ENCODE measurements at regions not wholly inside any gene's neighbourhood (a gene's known extent, or its start where the extent isn't known, plus 50 kb on each side); places are given as distances from the start of the nearest gene placed in this dataset.

DNA sequence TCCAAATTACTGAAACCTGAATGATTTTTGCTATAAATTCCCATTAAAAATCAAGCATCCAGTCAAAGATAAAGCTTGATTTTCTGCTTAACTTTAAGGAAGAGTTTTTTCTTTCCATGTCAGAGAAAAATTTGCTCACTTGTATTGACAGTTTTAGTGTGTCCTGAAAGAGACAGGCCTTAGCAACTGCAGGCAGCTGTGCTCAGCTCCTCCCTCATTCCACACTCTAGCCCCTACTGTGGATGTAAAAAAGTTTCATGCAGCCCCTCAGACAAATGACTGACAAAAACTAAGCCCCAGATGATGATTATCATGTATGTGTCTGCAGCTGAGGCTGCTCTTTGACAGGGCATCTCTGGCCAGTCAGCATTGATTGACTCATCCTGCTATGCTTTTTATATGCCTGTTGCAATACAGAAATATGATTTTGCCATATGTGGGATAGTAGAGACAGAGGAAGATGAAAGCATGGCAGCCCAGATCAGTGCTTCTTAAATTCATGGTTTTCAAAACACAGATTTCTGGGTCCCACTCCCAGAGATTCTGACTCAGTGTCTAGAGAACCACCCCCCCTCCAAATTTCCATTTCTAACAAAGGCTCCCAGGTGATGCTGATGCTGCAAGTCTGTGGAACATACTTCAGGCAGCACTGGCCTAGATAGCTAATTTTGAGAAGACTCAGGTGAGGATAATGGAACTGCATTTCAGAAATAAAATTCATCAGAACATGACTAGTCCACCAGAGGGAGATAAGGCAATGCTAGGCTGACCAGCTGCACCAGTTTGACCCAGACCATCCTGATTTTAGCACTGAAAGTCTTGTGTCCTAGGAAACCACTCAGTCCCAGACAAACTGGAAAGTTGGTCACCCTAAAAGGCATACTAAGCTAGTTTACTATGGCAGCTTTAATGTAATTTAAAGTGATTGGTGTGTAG, 298.7 kb upstream of the KCNN2 start:
- Mint-ChIP-seq H3K4me3 (no peak overlapping the region), H3K9me3 (peaks cover 3 to 4% of the 10 kb centered on the region in 2 donors), H3K27ac (no peak overlapping the region), H3K36me3 (no peaks in the 10 kb centered on the region), H3K27me3 (ENCODE audit: low read depth in 2 of 2) (peaks cover 0 to 3% of the 10 kb centered on the region in 2 donors), H3K4me1 (no peaks in the 10 kb centered on the region)
- H3K27ac ChIP-seq (ENCODE audit: low read length) = no peak overlapping the region
- H3K4me1 ChIP-seq (ENCODE audit: control insufficient read depth, insufficient read depth, low read length) = no peaks in the 10 kb centered on the region
- no peaks in the 10 kb centered on the region for H3K27me3 ChIP-seq (ENCODE audit: control insufficient read depth, insufficient read depth, low read length)
- no peak overlapping the region for H3K4me3 ChIP-seq (ENCODE audit: low read length)
- H3K36me3 ChIP-seq (ENCODE audit: control insufficient read depth, insufficient read depth, low read length) = no peaks in the 10 kb centered on the region
- TF ChIP-seq, protein P1, sequence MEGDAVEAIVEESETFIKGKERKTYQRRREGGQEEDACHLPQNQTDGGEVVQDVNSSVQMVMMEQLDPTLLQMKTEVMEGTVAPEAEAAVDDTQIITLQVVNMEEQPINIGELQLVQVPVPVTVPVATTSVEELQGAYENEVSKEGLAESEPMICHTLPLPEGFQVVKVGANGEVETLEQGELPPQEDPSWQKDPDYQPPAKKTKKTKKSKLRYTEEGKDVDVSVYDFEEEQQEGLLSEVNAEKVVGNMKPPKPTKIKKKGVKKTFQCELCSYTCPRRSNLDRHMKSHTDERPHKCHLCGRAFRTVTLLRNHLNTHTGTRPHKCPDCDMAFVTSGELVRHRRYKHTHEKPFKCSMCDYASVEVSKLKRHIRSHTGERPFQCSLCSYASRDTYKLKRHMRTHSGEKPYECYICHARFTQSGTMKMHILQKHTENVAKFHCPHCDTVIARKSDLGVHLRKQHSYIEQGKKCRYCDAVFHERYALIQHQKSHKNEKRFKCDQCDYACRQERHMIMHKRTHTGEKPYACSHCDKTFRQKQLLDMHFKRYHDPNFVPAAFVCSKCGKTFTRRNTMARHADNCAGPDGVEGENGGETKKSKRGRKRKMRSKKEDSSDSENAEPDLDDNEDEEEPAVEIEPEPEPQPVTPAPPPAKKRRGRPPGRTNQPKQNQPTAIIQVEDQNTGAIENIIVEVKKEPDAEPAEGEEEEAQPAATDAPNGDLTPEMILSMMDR (IDR thresholded peaks at IDR 0.05) = no peak
- DNase-seq (no peak), ATAC-seq (no peak)
- no peaks in the 10 kb centered on the region for H3K9me3 ChIP-seq (ENCODE audit: control insufficient read depth, insufficient read depth, low read length)
- intact Hi-C loops (cut with micrococcal nuclease) = no loop called here

DNA sequence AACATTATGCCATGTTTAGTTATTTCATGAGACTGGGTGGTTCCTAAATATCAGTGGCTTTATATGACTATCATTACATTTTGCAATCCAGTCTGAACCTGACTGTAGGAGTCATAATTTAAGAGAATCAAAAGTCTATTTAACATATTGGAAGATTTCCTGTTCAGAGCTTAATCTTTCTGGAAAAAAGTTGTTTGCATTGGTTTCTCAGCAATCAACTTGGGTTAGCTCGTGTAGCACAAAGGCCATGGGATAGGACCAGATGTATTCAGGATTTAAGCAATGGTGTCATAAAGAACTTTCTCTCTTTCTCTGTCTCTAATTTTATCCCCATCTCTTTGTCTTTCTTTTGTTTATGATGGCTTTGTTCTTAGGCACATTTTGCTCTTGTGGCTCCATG, 296.0 kb upstream of the KCNN2 start:
- TF ChIP-seq, protein P1 (IDR thresholded peaks at IDR 0.05) = no peak
- H3K4me1 Mint-ChIP-seq = no peaks in the 10 kb centered on the region
- 89% methylated on average over 1 of the region's 1 CpG for WGBS (ENCODE audit: insufficient coverage)
- H3K4me1 ChIP-seq (ENCODE audit: control insufficient read depth, insufficient read depth, low read length) = no peaks in the 10 kb centered on the region
- H3K27me3 Mint-ChIP-seq (ENCODE audit: low read depth in 2 of 2) = no peaks in the 10 kb centered on the region
- H3K4me3 Mint-ChIP-seq = no peak overlapping the region
- H3K27ac ChIP-seq (ENCODE audit: low read length) = no peak overlapping the region
- ATAC-seq (no peak), DNase-seq (no peak)
- H3K9me3 Mint-ChIP-seq = peaks cover 2 to 4% of the 10 kb centered on the region in 2 donors
- H3K4me3 ChIP-seq (ENCODE audit: low read length) = no peak overlapping the region
- H3K27ac Mint-ChIP-seq = no peak overlapping the region
- no peaks in the 10 kb centered on the region for H3K36me3 Mint-ChIP-seq
- no peaks in the 10 kb centered on the region for H3K27me3 ChIP-seq (ENCODE audit: control insufficient read depth, insufficient read depth, low read length)
- intact Hi-C loops (cut with micrococcal nuclease) = no loop called here
- no peaks in the 10 kb centered on the region for H3K9me3 ChIP-seq (ENCODE audit: control insufficient read depth, insufficient read depth, low read length)
- H3K36me3 ChIP-seq (ENCODE audit: control insufficient read depth, insufficient read depth, low read length) = no peaks in the 10 kb centered on the region

DNA sequence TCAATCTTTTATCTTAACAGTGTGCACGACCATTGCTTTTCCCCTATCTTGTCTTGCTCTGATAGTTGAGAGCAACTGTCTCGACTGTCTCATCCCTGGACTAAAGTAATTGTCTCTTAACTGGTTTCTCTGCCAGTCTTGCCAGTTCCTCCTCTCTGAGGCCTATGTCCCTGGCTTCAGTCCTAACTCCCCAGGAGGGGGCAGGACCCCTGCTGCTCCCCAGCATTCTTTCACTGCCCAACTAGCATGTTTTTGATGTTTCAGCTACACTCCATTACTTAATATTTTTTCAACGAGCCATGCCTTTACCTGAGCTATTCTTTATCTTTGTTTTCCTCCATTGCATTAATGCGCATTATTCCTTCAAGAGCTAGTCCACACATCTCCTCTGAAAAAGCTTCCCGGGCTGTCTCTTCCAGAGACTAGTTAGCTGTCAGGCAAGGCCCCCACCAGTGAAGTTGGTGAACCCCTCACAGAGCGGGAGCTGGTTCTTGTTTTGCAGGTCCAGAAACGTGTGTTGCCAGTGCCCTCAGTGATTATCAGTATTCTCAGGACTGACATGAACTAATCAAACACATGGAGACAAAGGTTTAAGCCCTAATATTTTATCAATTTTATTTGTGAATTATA, 291.7 kb upstream of the KCNN2 start:
- Histone ChIP-seq H3K9me3 (ENCODE audit: control insufficient read depth, insufficient read depth, low read length) (no peaks in the 10 kb centered on the region), H3K4me3 (ENCODE audit: low read length) (no peak overlapping the region), H3K27ac (ENCODE audit: low read length) (no peak overlapping the region), H3K27me3 (ENCODE audit: control insufficient read depth, insufficient read depth, low read length) (no peaks in the 10 kb centered on the region), H3K4me1 (ENCODE audit: control insufficient read depth, insufficient read depth, low read length) (no peaks in the 10 kb centered on the region), H3K36me3 (ENCODE audit: control insufficient read depth, insufficient read depth, low read length) (no peaks in the 10 kb centered on the region)
- intact Hi-C loops (cut with micrococcal nuclease) = no loop called here
- Mint-ChIP-seq H3K27ac (no peak overlapping the region), H3K27me3 (ENCODE audit: low read depth in 2 of 2) (no peaks in the 10 kb centered on the region), H3K4me3 (no peak overlapping the region), H3K4me1 (no peaks in the 10 kb centered on the region), H3K9me3 (peaks cover 8 to 9% of the 10 kb centered on the region in 2 donors), H3K36me3 (no peaks in the 10 kb centered on the region)
- no peak for DNase-seq
- TF ChIP-seq, protein P1 (IDR thresholded peaks at IDR 0.05) = no peak
- WGBS (ENCODE audit: insufficient coverage) = 74% methylated on average over 7 of the region's 7 CpGs
- ATAC-seq = no peak

All from natural killer cell (primary cell).